Muscle of back (tissue), 3 donors: ENCODE measurements at regions not wholly inside any gene's neighbourhood (a gene's known extent, or its start where the extent isn't known, plus 50 kb on each side); places are given as distances from the start of the nearest gene placed in this dataset.
"Not testable (repeated sequence)": the region's sequence is repeated elsewhere in the genome, so short reads cannot be mapped to it uniquely, and the experiment has no call there.

Experiments
- DNase-seq, 3 donors: peaks; one replicate each; pipeline versions ENCODE4 v3.0.0 to v3.0.0-alpha.2; 2013

DNA sequence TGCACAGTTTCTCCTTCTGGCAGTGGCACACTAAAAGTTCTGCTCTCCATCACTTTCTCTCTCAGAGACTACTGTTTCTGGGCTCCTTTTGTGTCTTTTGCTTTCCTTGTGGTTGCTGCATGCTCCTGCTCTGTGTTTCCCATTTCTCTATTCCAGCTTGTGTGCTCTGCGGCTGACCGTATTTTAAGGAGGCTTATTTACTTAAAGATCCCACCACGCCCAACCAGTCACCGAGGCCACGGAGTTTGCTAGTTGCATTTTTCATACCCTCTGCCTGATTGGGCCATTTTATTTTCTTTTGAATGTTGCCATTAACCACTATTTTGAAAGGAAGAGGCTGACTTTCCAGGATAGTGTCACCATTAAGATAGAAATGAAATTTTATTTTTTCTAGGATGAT lies 626.4 kb upstream of the MMS22L start:
- DNase-seq = no peak

DNA sequence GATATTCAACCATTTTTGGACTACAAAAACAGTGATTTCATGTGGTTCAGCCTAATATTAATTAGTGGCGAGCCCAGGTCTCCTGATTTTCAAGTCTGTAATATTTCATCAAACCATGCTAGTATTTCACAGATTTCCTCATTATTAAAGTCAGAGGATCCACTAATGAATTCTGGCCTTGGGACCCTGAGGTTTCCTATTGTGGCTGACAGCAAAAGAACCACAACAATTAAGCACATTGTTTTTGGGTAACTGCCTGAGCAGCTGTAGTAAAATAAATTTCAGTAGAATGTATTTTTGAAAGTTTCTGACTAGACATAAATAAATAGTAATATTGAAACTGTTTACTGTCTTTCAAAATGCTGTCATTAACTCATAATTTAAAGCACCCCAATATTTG lies 630.7 kb upstream of the MMS22L start:
- DNase-seq = no peak

DNA sequence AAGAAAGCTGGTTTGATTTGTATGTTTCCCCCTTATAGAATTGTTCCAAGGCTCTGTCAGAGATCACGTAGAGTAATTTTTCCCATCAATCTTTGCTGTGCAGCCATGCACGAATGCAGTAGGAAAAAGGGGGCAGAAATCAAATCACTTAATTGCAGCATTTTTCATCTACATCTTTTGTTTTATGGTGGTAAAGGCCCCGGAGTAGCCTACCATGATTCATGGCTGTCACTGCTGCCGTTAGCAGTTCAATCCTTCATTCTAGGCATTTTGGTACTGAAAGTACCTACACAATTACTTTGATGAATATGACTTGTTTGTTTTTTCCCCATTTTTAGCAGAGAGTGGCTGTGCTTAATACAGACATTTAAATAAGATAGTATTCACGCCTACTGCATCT lies 631.9 kb upstream of the MMS22L start:
- DNase-seq = no peak

DNA sequence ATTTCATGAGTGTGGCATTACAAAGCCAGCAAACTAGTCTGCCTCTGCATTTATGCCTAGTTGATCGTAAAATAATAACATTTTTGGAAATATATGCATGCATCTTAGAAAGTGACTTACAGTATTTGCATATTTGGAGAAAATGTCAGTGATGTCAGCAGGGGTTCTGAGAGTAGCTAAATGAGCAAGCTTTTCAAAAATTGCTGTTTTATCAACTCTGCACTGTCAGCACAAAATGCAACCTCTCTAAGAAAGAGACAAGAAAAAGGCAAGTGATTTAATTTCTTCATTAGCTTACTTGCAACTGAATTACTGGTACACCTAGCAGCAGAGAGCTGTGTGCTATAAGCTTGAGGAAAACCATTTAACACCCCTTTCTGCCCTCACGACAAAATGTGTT lies 632.5 kb upstream of the MMS22L start:
- no peak for DNase-seq

DNA sequence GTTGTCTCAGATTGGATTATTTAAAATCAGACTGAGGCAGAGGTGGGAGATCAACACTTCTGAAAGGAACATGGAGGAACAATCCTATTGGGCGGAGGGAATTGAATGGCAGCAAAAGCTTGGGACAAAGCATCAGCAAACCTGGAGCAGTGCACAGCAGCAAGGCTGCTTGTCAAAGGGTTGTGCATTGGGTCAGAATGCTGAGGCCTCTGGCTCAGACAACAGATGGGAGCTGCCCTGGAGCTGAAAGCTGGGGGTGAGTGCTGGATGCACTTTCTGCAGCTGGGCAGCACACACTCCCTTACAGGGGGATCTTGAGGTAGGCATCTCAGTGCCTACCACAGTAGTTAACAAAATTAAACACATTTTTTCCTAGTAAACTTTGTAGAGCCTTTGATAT lies 634.4 kb upstream of the MMS22L start:
- no peak for DNase-seq

DNA sequence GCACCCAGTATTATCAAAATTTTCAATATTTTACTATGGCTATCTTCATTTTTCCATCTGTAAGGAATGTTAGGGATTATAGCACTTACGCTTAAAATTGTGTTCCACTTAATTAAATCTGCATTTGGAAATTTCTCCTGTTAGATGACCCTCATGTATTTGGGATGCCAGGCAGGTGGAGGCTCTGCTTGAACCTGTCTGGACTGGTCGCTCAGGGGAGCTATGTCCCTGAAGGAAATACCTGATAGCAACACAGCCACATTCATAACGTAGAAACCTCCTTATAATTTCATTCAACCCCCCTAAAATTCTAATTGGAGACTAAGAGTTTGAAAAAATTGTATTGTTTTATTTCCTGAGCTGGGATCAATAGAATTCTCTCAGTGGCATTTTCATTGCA lies 636.0 kb upstream of the MMS22L start:
- no peak for DNase-seq

DNA sequence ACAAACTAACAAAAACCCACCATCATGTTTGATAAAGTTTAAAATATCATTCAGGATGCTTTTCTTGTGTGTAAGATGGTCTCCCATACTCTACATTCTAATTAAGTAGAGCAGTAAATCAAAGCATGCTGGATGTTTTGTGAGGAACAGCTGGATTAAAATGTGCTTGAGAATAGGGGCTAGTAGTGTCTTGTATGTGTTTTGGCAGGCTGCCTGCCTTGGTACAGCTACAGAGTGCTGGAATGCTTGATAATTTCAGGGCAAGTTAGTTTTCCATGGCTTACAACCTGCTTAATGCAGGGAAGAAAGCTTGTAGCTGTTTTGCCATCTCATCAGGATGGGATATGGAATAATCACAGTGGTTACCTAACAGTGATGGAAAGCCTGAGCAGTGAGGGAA lies 636.6 kb upstream of the MMS22L start:
- DNase-seq = peak in 1 of 3 donors; percentile 1

DNA sequence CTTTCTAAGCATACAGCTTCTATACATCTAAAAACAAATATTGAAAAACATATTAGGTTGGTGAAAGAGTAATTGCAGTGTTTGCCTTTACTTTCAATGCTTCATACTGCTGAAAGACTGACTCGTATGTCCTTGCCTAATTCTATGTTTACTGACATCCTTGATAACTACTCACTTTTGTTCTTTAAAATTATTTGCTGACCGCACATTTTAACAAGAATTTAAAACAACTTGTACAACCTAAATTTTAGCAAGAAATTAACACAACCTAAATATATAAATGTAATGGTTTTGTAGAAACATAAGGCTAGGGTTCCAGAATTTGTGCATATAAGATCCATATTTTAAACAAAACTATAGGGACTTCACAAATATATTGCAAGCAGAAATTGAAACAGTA lies 640.2 kb upstream of the MMS22L start:
- DNase-seq = no peak

DNA sequence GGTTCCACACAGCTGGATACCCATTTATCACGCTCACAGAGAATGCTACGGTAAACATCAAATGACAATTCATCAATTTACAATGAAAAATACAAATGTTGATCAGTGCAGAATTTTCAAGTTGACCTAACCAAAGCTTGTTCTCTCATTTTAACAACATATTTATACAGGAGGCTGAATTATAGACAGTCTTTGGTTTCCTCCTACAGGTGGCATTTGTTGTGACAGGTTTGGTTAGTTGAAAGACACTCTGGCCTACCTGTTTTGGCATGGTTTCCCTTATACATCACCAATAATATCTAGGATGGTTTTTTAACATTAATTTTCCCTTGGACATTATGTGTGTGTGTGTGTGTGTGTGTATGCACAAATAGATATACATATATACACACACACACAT lies 642.5 kb upstream of the MMS22L start:
- peak in 1 of 3 donors; percentile 3 for DNase-seq

DNA sequence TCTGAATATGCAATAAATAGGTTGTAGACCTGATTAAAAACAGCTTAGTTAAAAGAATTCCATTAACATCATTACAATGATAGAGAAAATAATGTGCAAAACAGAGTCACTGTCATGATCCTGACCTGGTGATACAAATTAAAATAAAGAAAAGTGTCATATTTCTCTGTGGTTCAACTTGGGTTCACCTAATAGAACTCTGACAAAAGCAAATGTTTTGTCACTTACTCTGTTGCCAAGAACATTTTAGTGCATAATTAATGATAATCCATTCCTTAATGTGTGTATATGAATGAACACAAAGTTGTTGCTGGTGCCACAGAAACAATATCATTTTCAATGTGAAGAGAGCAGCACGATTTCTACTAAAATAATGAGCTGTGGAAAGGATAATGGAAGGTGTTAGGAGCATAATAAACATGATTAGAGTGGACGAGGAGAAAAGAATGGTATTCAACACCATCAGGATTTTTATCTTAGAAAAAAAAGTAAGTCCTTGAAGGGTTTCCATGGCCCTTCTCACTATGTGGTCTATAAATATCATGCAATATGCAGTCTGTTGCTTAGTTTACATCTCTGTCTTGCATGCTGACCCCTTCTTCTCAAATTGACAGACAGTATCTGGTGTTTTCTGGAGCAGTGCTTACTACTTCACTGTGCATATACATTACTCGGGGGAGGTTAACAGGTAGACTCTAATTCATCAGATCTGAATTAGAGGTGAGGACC lies 656.6 kb upstream of the MMS22L start:
- DNase-seq = no peak

DNA sequence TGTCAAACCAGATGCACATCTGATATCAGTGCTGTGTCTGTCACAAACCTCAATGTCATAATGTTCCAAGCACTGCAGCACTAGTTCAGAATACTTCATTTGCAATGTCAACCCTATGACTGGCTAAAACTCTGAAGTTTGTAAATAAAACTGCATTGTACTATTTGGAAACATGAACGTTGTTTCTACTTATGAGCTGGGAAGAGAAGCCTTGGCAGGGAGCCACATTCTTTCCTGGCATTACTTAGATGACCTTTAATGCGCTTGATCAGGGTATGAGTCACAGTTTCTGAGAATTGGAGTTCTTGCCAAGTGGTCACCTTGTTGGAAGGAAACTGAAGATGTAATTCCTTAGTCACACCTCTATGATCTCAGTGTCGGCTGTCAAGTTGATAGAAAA lies 664.8 kb upstream of the MMS22L start:
- DNase-seq = peak in 2 of 3 donors; percentile 2 to 28

DNA sequence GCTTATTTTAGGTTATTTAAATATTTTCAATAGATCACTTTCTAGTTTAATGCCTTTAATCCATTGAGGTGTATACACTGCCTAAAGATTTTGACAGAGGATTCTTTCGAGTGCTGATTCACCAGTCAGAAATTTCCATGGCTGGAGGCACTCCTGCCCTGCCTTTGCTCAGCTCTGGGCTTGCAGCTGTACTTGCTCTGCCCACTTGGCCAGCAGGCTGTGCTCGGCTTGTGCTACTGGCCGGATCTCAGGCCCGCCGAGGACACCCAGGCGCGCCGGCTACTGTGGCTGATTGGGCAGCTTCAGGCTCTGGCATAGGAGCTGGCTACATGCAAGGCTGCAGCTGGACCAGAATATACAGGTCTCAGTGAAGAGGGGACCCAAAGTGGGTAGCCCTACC lies 675.1 kb upstream of the MMS22L start:
- DNase-seq = no peak

DNA sequence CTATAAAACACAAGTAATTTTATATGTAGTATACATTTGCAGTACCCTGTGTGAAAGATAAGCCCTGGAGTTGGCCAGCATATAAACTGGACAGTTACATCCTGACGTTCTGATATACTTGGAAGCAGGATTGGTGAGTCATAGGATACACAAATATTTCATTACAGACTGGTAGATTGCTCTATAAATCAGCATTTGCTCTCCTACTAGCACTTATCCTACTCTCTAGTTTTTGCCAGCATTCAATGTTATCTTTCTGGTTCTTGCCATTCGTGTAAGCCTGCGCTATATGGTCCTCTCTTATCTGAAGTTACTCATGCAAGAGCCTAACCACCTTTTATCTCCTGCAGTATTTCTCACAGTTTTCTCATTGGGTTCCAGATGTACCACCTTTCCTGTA lies 680.2 kb upstream of the MMS22L start:
- no peak for DNase-seq

DNA sequence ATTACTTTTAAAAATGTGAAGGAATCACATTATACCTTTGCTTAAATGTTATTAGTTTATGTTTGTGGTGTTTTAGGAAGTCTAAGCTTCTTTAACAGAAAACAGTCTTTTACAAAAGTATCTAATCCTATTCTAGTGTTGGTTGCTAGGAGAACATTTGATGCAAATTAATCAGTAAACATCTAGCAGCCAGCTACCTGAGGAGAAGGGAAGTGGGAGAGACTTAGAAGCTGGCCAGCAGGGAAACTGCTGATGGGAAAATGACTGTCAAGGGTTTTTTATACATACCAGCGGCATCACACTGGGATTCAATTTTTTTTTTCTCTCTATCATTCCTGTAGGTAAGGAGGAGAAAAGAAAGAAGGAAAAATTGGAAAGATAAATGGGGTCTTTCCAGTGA lies 686.0 kb upstream of the MMS22L start:
- no peak for DNase-seq

DNA sequence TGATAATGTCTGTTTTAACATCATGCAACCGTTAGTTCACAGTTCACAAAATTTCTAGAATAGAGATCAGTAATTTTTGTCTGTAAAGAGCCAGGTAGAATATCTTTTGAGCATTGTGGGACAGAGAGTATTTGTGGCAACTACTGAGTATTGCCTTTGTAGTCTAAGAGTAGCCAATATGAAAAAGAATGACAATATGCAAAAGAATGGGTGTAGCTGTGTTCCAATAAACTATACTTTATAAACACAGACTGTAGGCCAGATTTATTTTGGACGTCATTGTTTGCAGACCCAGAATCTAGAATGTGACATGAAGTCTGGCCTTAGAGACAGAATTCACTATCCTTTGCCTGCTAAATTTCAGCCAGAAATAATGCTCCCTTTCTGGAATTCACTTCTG lies 694.1 kb upstream of the MMS22L start:
- no peak for DNase-seq

DNA sequence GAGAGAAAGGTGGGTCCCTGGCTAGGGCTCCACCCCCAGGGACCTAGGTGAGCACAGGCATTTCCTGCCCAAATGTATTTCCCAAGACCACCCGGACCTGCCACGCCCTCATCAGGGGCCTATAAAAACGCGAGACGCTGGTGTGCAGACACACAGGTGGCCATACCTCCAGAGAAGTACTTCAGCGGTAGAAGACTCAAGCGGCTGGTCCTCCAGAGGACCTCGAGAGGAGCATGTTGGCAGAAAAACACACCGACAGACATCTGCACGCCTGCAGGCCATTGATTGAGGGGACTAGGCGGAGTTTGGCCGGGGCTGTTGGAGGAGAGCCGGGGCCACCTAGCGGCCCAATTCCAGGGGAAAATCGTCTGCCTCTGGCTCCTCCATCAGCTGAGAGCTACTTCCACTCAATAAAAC lies 695.8 kb upstream of the MMS22L start:
- no peak for DNase-seq

DNA sequence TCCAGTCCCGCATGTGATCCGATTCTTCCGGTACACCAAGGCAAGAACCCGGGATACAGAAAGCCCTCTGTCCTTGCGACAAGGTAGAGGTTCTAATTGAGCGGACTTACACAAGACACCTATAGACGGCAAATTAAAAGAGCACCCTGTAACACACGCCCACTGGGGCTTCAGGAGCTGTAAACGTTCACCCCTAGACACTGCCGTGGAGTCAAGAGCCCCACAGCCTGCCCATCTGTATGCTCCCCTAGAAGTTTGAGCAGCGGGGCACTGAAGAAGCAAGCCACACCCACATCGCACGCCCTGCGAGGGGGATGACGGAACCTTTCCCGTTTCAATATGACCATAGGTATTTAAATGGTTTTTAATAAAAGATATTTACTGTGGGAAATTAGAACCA lies 696.3 kb upstream of the MMS22L start:
- not testable (repeated sequence) for DNase-seq

DNA sequence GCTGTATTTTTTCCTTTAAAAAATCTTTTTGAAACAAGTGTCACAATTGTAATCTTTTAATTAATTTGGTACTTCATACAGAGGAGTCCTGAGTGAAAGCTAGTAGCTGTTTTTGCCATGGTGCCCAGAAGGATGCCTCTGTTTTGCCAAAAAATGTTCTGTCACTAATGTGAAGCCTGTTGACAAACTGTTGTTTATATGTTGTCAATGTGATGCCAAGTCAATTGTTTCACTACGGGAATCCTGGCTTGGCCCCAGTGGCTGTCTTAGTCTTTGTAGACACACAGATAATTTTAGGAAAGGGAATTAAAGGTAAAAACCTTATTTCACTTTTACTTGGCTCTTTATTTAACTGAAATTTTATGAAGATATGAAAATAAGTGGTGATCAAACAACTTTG lies 706.4 kb upstream of the MMS22L start:
- no peak for DNase-seq

DNA sequence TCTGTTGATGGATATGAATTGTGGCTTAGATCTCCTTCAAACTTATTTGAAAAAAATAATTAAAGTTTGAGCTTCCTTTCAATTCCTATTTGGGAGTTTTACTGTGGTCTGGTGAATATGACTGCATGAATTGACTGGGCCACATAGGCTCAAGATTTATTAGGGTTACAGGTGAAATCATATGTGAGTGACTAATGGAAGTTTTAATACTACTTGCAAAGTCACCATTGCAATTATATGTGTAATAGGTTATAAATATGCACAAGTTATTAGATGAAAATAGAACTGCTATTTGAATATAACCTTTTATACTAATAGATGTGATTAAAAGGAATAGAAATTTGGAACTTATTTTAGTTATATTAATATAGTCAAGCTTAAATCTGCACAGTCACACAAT lies 712.1 kb upstream of the MMS22L start:
- no peak for DNase-seq

DNA sequence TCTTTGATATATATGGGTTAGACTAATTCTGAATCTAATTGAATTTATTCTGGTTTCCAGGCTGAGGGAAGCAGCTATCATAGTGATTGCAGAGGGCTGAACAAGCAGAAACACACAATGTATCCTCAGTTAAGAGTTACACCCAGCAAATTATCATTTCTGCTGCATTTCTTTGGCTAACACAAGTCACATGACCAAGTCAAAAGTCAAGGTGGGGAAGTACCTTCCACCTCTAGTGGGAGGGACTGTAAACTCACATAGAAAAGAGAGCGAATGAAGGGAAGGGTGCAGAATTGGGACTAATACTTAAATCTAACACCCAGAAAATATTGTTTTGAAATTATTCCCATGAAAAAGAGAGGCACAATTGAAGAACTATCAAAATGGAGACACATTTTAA lies 719.7 kb upstream of the MMS22L start:
- no peak for DNase-seq

DNA sequence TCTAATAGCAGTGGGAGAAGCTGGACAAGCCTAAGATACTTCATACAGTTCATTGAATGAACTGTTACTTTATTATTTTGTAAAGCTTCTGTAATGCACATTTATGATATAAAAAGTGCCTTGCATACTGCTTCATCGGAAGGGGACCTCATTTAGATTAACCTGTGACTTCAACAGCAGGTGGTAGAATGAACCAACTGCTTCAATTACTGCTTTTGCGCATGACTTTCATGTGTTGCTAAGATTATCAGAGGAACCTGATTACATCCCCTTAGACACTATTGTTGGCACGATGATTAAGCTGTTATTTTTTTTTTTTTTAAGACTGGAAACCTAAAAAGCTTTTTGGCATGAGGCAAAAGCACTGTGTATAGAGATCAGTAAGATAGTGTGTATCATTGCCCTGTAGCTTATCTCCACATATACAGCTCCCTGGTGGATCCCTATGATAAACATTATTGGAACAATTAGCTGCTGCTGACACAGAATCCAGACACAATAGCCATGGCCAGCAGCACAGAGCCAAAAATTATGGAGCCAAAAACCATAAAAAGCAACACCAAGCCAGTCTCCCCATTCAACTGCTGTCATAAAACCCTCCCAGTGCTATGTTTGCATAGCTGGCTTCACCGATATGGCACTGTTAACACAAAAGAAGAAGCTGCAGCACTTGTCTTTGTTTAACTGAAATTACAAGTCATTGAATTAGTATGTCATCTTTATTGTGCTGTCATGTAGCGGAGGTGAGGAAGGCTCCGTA lies 731.6 kb upstream of the MMS22L start:
- no peak for DNase-seq

DNA sequence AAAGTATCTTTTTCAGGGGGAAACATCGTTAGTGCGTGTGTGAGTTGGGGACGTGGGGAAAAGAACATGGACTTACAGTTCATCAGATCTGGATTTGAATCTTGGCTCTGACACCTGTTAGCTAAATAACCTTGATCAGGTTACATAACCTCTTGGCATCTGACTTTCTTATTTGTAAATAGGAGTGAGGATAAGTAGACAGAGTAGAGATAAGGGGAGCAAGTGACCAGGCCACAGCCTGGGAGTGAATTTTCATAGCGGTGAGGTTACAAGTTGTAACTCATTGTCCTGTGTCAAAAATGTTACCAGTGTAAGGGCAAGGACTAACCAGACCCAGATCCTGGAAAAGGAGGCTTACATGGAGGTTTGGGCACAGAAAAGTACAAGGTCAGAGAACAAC lies 733.5 kb upstream of the MMS22L start:
- DNase-seq = no peak

DNA sequence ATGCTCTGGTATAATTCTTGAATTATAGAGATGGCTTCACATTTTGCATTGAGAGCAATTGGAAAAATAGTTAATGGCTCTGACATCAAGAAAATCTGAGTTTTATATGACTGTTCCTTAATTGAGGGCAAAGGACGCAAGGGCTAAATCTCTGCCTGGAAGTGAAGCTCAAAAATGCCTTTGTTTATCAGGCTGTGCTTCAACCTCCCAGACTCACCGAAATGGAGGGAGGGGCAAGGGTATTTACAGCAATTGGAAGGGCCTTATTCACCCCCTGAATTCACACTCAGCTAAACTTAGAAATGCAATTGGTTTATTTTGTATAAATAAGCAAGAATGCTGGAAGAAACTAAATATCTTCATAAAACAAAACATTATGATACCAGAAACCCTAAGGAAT lies 737.2 kb upstream of the MMS22L start:
- DNase-seq = no peak

DNA sequence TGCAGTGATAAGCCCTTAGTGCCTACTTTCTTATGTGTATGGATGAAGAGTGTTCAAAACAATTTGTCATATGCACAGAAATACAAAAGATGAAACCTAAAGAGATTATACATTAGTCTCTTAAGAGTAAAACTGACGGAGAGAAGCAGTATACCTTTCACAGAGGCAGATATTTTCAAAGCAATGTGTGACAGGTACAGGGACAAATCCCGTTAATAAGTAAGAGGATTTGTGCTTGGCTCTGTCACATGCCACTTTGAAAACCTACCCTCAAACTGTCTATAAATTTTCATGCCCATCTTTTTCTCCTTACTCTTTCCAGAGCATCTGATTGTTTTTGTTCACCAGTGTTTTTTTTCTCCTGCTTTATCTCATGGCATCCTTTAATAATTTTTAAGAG lies 741.3 kb upstream of the MMS22L start:
- DNase-seq = no peak
